HG02678 (cell line): ENCODE measurements at regions not wholly inside any gene's neighbourhood (a gene's known extent, or its start where the extent isn't known, plus 50 kb on each side); places are given as distances from the start of the nearest gene placed in this dataset.

Experiments
- ATAC-seq: cut with Tn5 transposase; IDR thresholded peaks from one replicate; pipeline ENCODE4 v1.9.1; 2021; ENCODE audit warnings: mild to moderate bottlenecking, moderate library complexity; ENCODE audit not compliant: unreplicated experiment

DNA sequence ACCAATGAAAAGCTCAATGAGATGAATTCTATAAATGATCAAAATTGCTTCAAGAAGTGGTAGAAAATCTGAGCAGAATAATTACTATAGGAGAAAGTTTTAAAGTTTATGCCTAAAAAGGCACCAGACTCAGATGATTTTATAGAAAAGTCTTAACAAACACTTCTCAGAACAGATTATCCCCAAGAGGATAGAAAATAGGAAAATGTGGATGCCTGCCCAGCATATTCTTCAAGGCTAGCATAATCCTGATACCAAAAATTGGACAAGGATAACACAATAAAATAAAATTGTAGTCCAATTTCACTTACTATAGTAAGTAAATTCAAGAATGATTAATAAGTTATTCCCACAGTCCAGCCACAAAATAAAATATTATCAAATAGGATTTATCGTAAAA, 397.0 kb downstream of the NR2F1-AS1 start:
- no peak for ATAC-seq

GRCh38 chr5:93179466-93179865, 401.6 kb downstream of the NR2F1-AS1 start:
- no peak for ATAC-seq

GRCh38 chr5:93174930-93175329, 406.1 kb downstream of the NR2F1-AS1 start:
- no peak for ATAC-seq

DNA sequence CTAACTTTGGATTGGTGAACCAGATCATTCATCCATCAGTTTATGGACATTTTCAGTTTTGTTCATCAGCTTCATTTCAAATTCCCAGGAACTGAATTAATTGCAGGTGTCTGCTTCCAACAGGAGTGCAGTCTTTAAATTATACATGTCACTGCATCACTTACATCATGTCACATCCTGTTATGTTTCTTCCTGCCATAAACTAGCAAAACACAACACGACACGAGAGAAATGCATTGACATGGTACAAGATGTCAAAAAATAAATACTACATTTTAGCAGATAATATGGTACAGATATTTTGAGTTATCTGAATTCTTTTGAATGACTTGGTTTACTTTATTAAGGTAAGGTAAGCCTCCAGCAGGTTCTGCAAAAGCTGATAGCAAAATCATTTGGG, 415.5 kb downstream of the NR2F1-AS1 start:
- no peak for ATAC-seq

GRCh38 chr5:93164690-93165089, 416.3 kb downstream of the NR2F1-AS1 start:
- ATAC-seq = no peak

GRCh38 chr5:93163010-93163663, 417.9 kb downstream of the NR2F1-AS1 start:
- no peak for ATAC-seq

DNA sequence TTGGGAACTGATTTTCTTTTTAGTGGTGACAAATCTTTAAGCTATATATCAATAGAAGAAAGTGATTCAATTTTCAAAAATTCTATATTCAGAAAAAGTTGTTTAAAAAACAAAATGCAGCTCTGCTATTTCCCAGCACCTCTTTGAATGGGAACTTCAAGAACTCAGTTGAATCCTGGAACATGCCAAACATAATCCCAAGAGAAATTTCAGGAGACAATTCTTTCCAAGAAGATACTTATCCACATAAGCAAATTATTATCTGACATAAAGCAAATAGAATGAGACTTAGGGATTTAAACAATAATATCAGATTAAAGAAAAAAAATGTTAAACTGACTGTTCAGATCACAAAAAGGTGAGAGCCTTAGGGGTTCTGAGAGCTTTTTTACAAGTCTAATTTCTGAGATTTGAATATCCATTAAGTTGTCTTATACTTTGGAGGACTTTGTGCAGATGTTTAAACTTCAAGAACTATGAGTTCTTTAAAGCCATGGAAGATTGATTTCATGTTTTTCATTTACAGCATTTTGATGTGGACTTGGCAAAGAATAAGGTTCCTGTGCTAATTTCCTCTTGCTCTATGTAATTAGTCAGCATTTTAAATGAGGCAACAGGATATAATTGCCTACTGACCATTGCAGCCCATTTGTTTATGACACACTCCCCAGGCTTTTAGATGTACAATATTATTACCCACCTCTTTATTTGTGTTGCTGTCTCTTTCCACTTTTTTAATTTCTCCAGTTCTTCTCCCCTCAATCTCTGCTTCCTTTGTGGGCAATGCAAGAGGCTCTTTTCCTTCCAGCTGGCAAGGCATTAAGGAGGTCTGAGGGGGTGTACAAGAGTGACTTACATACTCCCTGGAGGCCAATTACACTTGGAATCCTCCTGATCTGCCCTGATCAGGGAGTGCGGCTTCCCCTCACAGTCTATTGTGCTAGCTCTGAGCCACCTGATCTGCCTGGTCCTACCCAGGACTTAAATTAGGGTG, 419.1 kb downstream of the NR2F1-AS1 start:
- no peak for ATAC-seq

GRCh38 chr5:93158841-93159240, 422.2 kb downstream of the NR2F1-AS1 start:
- ATAC-seq = no peak

DNA sequence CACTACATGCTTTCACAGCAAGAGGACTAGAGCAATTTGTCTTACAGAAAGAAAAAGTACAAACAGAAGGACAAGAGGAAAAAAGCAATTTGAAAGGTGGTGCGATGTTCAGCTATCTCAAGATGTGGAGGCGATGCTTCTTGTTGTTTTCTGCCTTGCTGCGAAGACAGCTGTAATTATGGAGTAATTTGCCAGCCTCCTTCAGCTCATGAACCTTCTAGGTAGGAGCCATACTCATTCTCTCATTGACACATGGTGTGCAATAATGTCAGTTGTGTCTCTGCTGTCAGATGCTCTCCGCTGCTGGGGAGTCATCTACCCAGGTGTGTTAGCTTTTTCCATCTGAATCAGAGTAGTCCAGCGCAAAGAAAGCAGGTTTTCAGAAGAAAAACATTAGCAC, 424.5 kb downstream of the NR2F1-AS1 start:
- ATAC-seq = no peak

- no peak for ATAC-seq
Measured at GRCh38 chr5:93154535-93154934, 426.5 kb downstream of the NR2F1-AS1 start.

- no peak for ATAC-seq
Measured at GRCh38 chr5:93153461-93153860, 427.6 kb downstream of the NR2F1-AS1 start.

DNA sequence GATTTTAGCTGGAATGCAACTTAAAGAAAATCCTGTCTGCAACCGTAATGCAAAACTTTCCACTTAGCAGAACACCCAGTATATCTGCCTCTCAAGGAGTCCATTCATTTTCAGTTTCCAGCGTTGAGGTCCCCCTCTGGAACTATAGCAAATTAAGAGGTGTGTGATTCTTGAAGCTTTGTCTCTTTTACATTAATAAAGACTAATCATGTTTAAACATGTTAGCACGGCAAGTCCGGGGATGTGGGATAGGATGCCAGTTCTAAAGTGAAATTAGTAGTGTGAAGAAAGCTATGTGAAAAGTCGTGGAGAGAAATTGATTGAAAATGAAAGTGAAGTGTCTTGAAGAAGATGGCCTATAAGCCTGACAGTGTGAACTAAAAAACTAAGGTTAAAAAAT, 429.1 kb downstream of the NR2F1-AS1 start:
- no peak for ATAC-seq

- ATAC-seq = no peak
Measured at GRCh38 chr5:93151121-93151520, 429.9 kb downstream of the NR2F1-AS1 start.

DNA sequence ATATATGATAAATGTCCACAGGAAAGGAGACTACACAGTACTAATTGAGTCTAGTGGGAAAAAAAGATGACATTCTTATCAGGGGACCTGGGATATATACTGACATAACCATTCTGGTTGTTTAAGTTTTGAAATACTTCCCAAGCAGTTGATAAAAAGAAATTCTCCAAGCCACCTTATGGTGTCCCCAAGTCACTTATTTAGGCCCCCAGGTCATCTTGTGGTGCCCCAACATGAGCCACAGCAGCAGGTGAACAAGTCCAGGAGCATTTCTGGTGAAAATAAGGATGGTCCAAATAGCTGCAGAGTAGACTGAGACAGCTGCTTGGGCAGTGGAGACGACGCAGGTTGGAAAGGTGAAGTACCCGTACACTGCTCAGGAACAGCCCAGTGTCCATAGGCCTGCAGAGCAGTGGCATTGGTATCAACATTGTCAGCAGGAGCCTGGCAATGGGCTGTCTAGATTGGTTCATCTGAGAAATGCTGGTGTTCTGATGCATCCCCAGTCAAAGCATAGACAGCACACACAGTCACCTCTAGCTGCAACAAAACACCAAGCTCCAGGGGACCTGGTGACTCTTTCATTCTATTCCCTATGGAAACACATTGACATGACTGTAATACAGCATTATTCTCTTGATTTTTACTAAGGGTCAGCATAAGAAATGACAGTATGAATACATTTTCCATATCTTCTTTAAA, 430.6 kb downstream of the NR2F1-AS1 start:
- ATAC-seq = no peak

- no peak for ATAC-seq
Measured at GRCh38 chr5:93145767-93146166, 435.3 kb downstream of the NR2F1-AS1 start.

DNA sequence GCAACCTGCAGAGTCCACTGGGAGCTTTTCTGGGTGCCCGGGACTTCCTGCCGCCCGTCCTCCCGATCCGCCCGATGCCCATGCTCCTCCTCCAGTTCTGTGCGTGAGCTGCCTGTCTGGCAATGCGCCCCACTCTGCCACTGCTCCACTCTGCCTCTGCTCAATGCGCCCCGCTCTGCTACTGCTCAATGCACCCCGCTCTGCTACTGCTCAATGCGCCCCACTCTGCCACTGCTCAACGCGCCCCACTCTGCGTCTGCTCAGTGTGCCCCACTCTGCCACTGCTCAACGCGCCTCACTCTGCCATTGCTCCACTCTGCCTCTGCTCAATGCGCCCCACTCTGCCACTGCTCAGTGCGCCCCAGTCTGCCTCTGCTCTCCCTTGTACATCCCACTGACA, 436.0 kb downstream of the NR2F1-AS1 start:
- ATAC-seq = no peak

DNA sequence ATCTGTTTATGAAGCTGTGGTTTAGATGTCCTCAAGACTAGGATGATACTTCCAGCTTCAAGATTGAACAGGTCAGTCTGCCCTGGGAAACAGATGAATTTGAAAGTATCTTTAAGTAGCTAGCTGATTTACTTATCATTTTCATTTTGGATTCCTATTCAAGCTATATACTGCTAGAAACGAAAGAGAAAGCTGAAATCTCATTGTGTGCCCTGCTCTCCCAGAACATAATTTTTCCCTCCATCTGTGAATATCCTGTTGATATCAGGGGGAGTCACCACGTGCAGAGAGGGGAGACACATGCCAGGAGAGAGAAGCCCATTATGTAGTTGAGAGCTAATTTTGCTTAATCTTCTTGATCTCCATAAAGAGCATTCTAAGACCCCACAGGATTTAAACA, 439.1 kb downstream of the NR2F1-AS1 start:
- no peak for ATAC-seq

GRCh38 chr5:93130624-93131490, 450.2 kb downstream of the NR2F1-AS1 start:
- no peak for ATAC-seq

DNA sequence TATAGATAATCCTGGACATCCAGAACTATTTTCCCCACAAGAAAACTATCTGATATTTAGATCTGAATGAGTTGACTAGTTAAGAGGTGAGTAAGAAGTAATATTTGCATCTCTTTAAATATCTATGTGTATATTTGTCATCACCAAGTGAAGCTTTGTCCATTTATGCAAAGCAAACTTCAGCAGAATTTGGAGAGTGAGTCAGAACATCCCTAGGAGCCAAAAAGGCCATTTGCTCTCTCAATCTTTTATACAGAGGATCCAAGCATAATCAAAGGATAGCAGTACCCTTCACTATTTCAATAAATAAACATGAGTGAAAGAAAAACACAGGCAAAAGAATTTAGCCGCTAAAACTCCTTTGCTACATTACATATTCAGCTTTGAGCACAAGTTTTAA, 454.4 kb downstream of the NR2F1-AS1 start:
- no peak for ATAC-seq

DNA sequence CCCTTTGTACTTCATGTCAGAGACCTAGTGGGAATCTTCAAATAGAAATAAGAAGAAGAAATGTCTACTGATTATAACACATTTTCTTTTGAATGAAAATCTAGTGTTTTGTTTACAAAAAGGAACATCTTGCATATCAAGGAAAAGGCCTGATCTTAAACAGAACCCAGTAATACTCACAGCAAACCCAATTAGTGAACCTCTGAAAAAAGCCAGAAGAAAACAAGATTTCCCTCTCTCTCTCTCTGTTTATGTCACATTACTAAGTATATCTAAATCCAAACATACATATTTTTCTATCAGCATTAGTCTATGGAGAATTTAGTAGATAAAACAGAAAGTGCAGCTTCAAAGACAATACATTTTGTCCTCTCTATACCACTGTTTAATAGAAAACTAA, 457.9 kb downstream of the NR2F1-AS1 start:
- ATAC-seq = no peak

GRCh38 chr5:93122446-93122845, 458.6 kb downstream of the NR2F1-AS1 start:
- ATAC-seq = no peak
